ENCODE measurements at regions not wholly inside any gene's neighbourhood (a gene's known extent, or its start where the extent isn't known, plus 50 kb on each side); places are given as distances from the start of the nearest gene placed in this dataset.
"Not testable (repeated sequence)": the region's sequence is repeated elsewhere in the genome, so short reads cannot be mapped to it uniquely, and the experiment has no call there.

- CTCF ChIA-PET: no interaction called here
- H3K4me2 ChIP-seq: no peak overlapping the region
- no peak for FAIRE-seq
- no peaks in the 10 kb centered on the region for H3K9me3 ChIP-seq
- TF ChIP-seq NPAS2 (CRISPR knock-in tag; IDR thresholded peaks at IDR 0.05; ENCODE audit: borderline replicate concordance): no peak
- TF ChIP-seq EP300 (IDR thresholded peaks at IDR 0.05): no peak
- TF ChIP-seq REST (IDR thresholded peaks at IDR 0.05): no peak
- TF ChIP-seq FOSL2 (IDR thresholded peaks at IDR 0.05): no peak
- no peak for TF ChIP-seq FOSL2 (CRISPR knock-in tag; IDR thresholded peaks at IDR 0.05)
- TF ChIP-seq NFE2L2 (conservative IDR thresholded peaks at IDR 0.05; ENCODE audit: low read length): no peak
- TF ChIP-seq POLR2A (IDR thresholded peaks at IDR 0.05; ENCODE audit: low read length): no peak
- no peak for TF ChIP-seq JUN (IDR thresholded peaks at IDR 0.05)
- TF ChIP-seq CBX8 (IDR thresholded peaks at IDR 0.05): no peak
- TF ChIP-seq HOXB5 (CRISPR knock-in tag; IDR thresholded peaks at IDR 0.05): no peak
- no peak for TF ChIP-seq TFCP2L1 (CRISPR knock-in tag; IDR thresholded peaks at IDR 0.05)
- H3K4me1 ChIP-seq: no peaks in the 10 kb centered on the region
- POLR2A ChIA-PET: no interaction called here
- H3K27ac ChIP-seq: no peak overlapping the region
- no peak for ATAC-seq
- H3K4me3 ChIP-seq: no peak overlapping the region
- no peak for DNase-seq (ENCODE audit: low read depth in 1 of 2, low spot score in 1 of 2)
Measured at GRCh38 chr21:14046401-14046800, 164.4 kb downstream of the LIPI start.

- Histone ChIP-seq H3K9me3 (no peaks in the 10 kb centered on the region), H3K27ac (no peak overlapping the region), H3K4me2 (no peak overlapping the region), H3K4me3 (no peak overlapping the region), H3K4me1 (no peaks in the 10 kb centered on the region)
- 77% methylated on average over 2 of the region's 2 CpGs for WGBS (ENCODE audit: missing lambda C conversion rate)
- ATAC-seq (no peak), FAIRE-seq (no peak), DNase-seq (ENCODE audit: low read depth in 1 of 2, low spot score in 1 of 2) (no peak)
- ChIA-PET CTCF (interaction anchor here (0.6 kb wide), 1 partner anchor 11 kb away, joined by 4 read pairs; no protein-coding TSS in a partner anchor), POLR2A (no interaction called here)
- TF ChIP-seq TP53 (CRISPR knock-in tag; IDR thresholded peaks at IDR 0.05) (no peak), EHF (CRISPR knock-in tag; IDR thresholded peaks at IDR 0.05) (no peak), EP300 (IDR thresholded peaks at IDR 0.05) (no peak), REST (IDR thresholded peaks at IDR 0.05) (no peak), POLR2A (IDR thresholded peaks at IDR 0.05; ENCODE audit: low read length) (no peak), POLR2AphosphoS2 (conservative IDR thresholded peaks at IDR 0.05; ENCODE audit: low read length) (no peak), CBX8 (IDR thresholded peaks at IDR 0.05) (no peak), ZNF302 (CRISPR knock-in tag; IDR thresholded peaks at IDR 0.05) (no peak), TFCP2L1 (CRISPR knock-in tag; IDR thresholded peaks at IDR 0.05) (no peak), EHMT2 (IDR thresholded peaks at IDR 0.05; ENCODE audit: low read depth) (no peak), GATA3 (IDR thresholded peaks at IDR 0.05; ENCODE audit: borderline replicate concordance) (no peak), FOSB (CRISPR knock-in tag; IDR thresholded peaks at IDR 0.05) (no peak), RAD21 (conservative IDR thresholded peaks at IDR 0.05 in 1 of 2, IDR thresholded peaks at IDR 0.05 in 1 of 2) (no peak), KDM1A (IDR thresholded peaks at IDR 0.05; ENCODE audit: low read depth) (no peak), E2F6 (IDR thresholded peaks at IDR 0.05; ENCODE audit: borderline replicate concordance, low read depth) (no peak), SMC3 (IDR thresholded peaks at IDR 0.05) (no peak), CHD4 (IDR thresholded peaks at IDR 0.05; ENCODE audit: borderline replicate concordance) (no peak)
- TF ChIP-seq, protein P1, sequence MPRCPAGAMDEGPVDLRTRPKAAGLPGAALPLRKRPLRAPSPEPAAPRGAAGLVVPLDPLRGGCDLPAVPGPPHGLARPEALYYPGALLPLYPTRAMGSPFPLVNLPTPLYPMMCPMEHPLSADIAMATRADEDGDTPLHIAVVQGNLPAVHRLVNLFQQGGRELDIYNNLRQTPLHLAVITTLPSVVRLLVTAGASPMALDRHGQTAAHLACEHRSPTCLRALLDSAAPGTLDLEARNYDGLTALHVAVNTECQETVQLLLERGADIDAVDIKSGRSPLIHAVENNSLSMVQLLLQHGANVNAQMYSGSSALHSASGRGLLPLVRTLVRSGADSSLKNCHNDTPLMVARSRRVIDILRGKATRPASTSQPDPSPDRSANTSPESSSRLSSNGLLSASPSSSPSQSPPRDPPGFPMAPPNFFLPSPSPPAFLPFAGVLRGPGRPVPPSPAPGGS (IDR thresholded peaks at IDR 0.05): no peak
- TF ChIP-seq, protein P2, sequence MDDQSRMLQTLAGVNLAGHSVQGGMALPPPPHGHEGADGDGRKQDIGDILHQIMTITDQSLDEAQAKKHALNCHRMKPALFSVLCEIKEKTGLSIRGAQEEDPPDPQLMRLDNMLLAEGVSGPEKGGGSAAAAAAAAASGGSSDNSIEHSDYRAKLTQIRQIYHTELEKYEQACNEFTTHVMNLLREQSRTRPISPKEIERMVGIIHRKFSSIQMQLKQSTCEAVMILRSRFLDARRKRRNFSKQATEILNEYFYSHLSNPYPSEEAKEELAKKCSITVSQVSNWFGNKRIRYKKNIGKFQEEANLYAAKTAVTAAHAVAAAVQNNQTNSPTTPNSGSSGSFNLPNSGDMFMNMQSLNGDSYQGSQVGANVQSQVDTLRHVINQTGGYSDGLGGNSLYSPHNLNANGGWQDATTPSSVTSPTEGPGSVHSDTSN (IDR thresholded peaks at IDR 0.05): no peak
Measured at GRCh38 chr21:14040386-14040785, 170.4 kb downstream of the LIPI start.

- 61% methylated on average over 2 of the region's 2 CpGs for WGBS (ENCODE audit: missing lambda C conversion rate)
- DNase-seq (ENCODE audit: low read depth in 1 of 2, low spot score in 1 of 2); ATAC-seq; FAIRE-seq; H3K27ac ChIP-seq; H3K4me3 ChIP-seq; POLR2A ChIA-PET; H3K4me1 ChIP-seq; CTCF ChIA-PET; H3K9me3 ChIP-seq: not testable (repeated sequence)
- H3K4me2 ChIP-seq: peak overlapping the region; percentile 53
Measured at GRCh38 chr21:14028619-14029018, 182.1 kb downstream of the LIPI start.
